Nephron progenitor cell (in vitro differentiated cells): ENCODE measurements at regions not wholly inside any gene's neighbourhood (a gene's known extent, or its start where the extent isn't known, plus 50 kb on each side); places are given as distances from the start of the nearest gene placed in this dataset.

ENCODE experiments used
- DNase-seq: peaks from one replicate; pipeline ENCODE4 v3.0.0; 2021
- H3K27ac Mint-ChIP-seq: 2 replicates; pipeline ENCODE4 v1.8.0; 2021; ENCODE audit warnings: mild to moderate bottlenecking, moderate library complexity, mixed read lengths
- H3K27me3 Mint-ChIP-seq: 2 replicates; pipeline ENCODE4 v1.8.0; 2021; ENCODE audit warnings: mild to moderate bottlenecking, low read depth, mixed read lengths; ENCODE audit not compliant: poor library complexity
- H3K36me3 Mint-ChIP-seq: 2 replicates; pipeline ENCODE4 v1.8.0; 2021; ENCODE audit warnings: low read depth, mixed read lengths
- H3K4me1 Mint-ChIP-seq: 2 replicates; pipeline ENCODE4 v1.8.0; 2021; ENCODE audit warnings: mixed read lengths
- H3K4me3 Mint-ChIP-seq: 2 replicates; pipeline ENCODE4 v1.8.0; 2021; ENCODE audit warnings: mild to moderate bottlenecking, moderate library complexity, mixed read lengths
- H3K9me3 Mint-ChIP-seq: 2 replicates; pipeline ENCODE4 v1.8.0; 2021; ENCODE audit warnings: mild to moderate bottlenecking, moderate library complexity, mixed read lengths
- CTCF ChIP-seq: fragments of 200-600 bp; sonication (generic); IDR thresholded peaks from 2 replicates; pipeline ENCODE4 v1.5.0; 2021; ENCODE audit warnings: antibody characterized with exemption

- Mint-ChIP-seq H3K36me3 (no peaks in the 10 kb centered on the region), H3K4me1 (no peaks in the 10 kb centered on the region), H3K27me3 (peaks cover 3% of the 10 kb centered on the region), H3K9me3 (no peaks in the 10 kb centered on the region), H3K27ac (no peak overlapping the region), H3K4me3 (no peak overlapping the region)
- TF ChIP-seq CTCF = no peak
- no peak for DNase-seq
Observed at GRCh38 chr6:91498576-91498975, 911.7 kb upstream of the MAP3K7 start.

- H3K36me3 Mint-ChIP-seq = no peaks in the 10 kb centered on the region
- no peak overlapping the region for H3K4me3 Mint-ChIP-seq
- no peak for TF ChIP-seq CTCF
- no peaks in the 10 kb centered on the region for H3K4me1 Mint-ChIP-seq
- no peaks in the 10 kb centered on the region for H3K9me3 Mint-ChIP-seq
- no peak overlapping the region for H3K27ac Mint-ChIP-seq
- peaks cover 3% of the 10 kb centered on the region for H3K27me3 Mint-ChIP-seq
- no peak for DNase-seq
Observed at GRCh38 chr6:91497770-91498169, 910.9 kb upstream of the MAP3K7 start.

GRCh38 chr6:91490671-91491301, 903.9 kb upstream of the MAP3K7 start:
- TF ChIP-seq CTCF = no peak
- Mint-ChIP-seq H3K4me3 (no peak overlapping the region), H3K27ac (no peak overlapping the region), H3K27me3 (no peaks in the 10 kb centered on the region), H3K4me1 (no peaks in the 10 kb centered on the region), H3K9me3 (no peaks in the 10 kb centered on the region), H3K36me3 (no peaks in the 10 kb centered on the region)
- DNase-seq = no peak

GRCh38 chr6:91487696-91488392, 901.0 kb upstream of the MAP3K7 start:
- TF ChIP-seq CTCF = no peak
- H3K4me3 Mint-ChIP-seq = no peak overlapping the region
- no peak overlapping the region for H3K27ac Mint-ChIP-seq
- H3K36me3 Mint-ChIP-seq = no peaks in the 10 kb centered on the region
- no peaks in the 10 kb centered on the region for H3K27me3 Mint-ChIP-seq
- no peak for DNase-seq
- no peaks in the 10 kb centered on the region for H3K9me3 Mint-ChIP-seq
- H3K4me1 Mint-ChIP-seq = no peaks in the 10 kb centered on the region

- Mint-ChIP-seq H3K27me3 (no peaks in the 10 kb centered on the region), H3K4me3 (no peak overlapping the region), H3K9me3 (no peaks in the 10 kb centered on the region), H3K4me1 (no peaks in the 10 kb centered on the region), H3K36me3 (no peaks in the 10 kb centered on the region), H3K27ac (no peak overlapping the region)
- DNase-seq = no peak
- no peak for TF ChIP-seq CTCF
Observed at GRCh38 chr6:91486200-91486599, 899.3 kb upstream of the MAP3K7 start.

GRCh38 chr6:91485047-91485446, 898.2 kb upstream of the MAP3K7 start:
- H3K4me3 Mint-ChIP-seq = no peak overlapping the region
- no peak for TF ChIP-seq CTCF
- H3K36me3 Mint-ChIP-seq = no peaks in the 10 kb centered on the region
- H3K9me3 Mint-ChIP-seq = no peaks in the 10 kb centered on the region
- no peak for DNase-seq
- no peaks in the 10 kb centered on the region for H3K27me3 Mint-ChIP-seq
- H3K27ac Mint-ChIP-seq = no peak overlapping the region
- H3K4me1 Mint-ChIP-seq = no peaks in the 10 kb centered on the region
